Upper lobe of left lung (tissue), 4 donors: ENCODE measurements at regions not wholly inside any gene's neighbourhood (a gene's known extent, or its start where the extent isn't known, plus 50 kb on each side); places are given as distances from the start of the nearest gene placed in this dataset.

Experiments used
- POLR2A ChIP-seq, 4 donors: fragments of 450-650 bp; IDR thresholded peaks; one replicate each; pipeline ENCODE4 v1.5.1; 2016 to 2017; ENCODE audit warnings: antibody characterized with exemption in 4 of 4, mild to moderate bottlenecking in 2 of 4
- POLR2AphosphoS5 ChIP-seq, 2 donors: sonication (generic); formaldehyde crosslinking; IDR thresholded peaks; one replicate each; pipeline ENCODE4 v1.5.1; 2017; ENCODE audit warnings: antibody characterized with exemption in 2 of 2
- TF ChIP-seq, protein P1 (sequence below), 6 experiments: fragments of 450-650 bp in 4 of 6; fragments of 200-600 bp in 2 of 6; sonication (generic) in 2 of 6; IDR thresholded peaks; one replicate each; pipeline ENCODE4 v1.5.1; 2016 to 2019; ENCODE audit warnings: antibody characterized with exemption in 6 of 6

DNA sequence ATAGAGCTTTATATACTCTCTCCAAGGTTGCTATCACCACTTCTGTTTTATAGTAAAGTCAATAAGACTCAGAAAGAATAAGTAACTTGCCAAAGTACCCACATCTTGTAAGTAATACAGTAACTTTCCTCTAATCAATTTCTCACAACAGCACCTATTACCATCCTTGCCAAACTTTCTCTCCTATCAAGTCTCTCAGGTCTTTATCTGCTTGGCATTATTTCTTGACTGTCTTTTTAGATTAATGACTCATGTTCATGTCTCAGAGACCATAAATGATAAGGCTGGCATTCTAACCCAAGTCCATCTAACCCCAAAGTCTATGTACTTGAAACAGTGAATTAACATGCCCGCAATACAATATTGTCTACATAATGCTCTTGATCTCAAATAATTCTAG lies 618.0 kb upstream of the ZEB2 start:
- TF ChIP-seq, protein P1, sequence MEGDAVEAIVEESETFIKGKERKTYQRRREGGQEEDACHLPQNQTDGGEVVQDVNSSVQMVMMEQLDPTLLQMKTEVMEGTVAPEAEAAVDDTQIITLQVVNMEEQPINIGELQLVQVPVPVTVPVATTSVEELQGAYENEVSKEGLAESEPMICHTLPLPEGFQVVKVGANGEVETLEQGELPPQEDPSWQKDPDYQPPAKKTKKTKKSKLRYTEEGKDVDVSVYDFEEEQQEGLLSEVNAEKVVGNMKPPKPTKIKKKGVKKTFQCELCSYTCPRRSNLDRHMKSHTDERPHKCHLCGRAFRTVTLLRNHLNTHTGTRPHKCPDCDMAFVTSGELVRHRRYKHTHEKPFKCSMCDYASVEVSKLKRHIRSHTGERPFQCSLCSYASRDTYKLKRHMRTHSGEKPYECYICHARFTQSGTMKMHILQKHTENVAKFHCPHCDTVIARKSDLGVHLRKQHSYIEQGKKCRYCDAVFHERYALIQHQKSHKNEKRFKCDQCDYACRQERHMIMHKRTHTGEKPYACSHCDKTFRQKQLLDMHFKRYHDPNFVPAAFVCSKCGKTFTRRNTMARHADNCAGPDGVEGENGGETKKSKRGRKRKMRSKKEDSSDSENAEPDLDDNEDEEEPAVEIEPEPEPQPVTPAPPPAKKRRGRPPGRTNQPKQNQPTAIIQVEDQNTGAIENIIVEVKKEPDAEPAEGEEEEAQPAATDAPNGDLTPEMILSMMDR (IDR thresholded peaks at IDR 0.05), result no peak
- TF ChIP-seq POLR2AphosphoS5 (IDR thresholded peaks at IDR 0.05), result no peak
- no peak for TF ChIP-seq POLR2A (IDR thresholded peaks at IDR 0.05)
